Stimulated activated naive CD8-positive, alpha-beta T cell treated with anti-CD3 and anti-CD28 coated beads, Interleukin-15, Interleukin-2, amounts not matched to agents 100 U/mL and 50 U/mL, for 24 hours (primary cell): ENCODE measurements at regions not wholly inside any gene's neighbourhood (a gene's known extent, or its start where the extent isn't known, plus 50 kb on each side); places are given as distances from the start of the nearest gene placed in this dataset.
"Not testable (repeated sequence)": the region's sequence is repeated elsewhere in the genome, so short reads cannot be mapped to it uniquely, and the experiment has no call there.

Experiments
- ATAC-seq: fragments of 150-1000 bp; cut with Tn5 transposase; one replicate; pipeline ENCODE4 v1.10.0; 2021
- DNase-seq: peaks from one replicate; pipeline ENCODE4 v3.0.0; 2021

GRCh38 chr21:10405331-10405730 is 116.1 kb upstream of the TPTE start:
- not testable (repeated sequence) for DNase-seq, ATAC-seq

- not testable (repeated sequence) for ATAC-seq, DNase-seq
Measured at GRCh38 chr21:10409786-10410185, 111.6 kb upstream of the TPTE start.

- not testable (repeated sequence) for ATAC-seq, DNase-seq
Measured at GRCh38 chr21:10410354-10410929, 110.9 kb upstream of the TPTE start.

- not testable (repeated sequence) for ATAC-seq
Measured at GRCh38 chr21:10411776-10412526, 109.4 kb upstream of the TPTE start.

GRCh38 chr21:10412928-10413246 is 108.5 kb upstream of the TPTE start:
- not testable (repeated sequence) for DNase-seq, ATAC-seq

More at GRCh38 chr21:10411776-10412526, 109.4 kb upstream of the TPTE start:
- DNase-seq = not testable (repeated sequence)

GRCh38 chr21:10413247-10414120 is 107.9 kb upstream of the TPTE start:
- ATAC-seq, DNase-seq: not testable (repeated sequence)

GRCh38 chr21:10414121-10414924 is 107.1 kb upstream of the TPTE start:
- ATAC-seq, DNase-seq: not testable (repeated sequence)

GRCh38 chr21:10414925-10415254 is 106.5 kb upstream of the TPTE start:
- not testable (repeated sequence) for DNase-seq, ATAC-seq

- ATAC-seq, DNase-seq: not testable (repeated sequence)
Measured at GRCh38 chr21:10415456-10415855, 105.9 kb upstream of the TPTE start.

GRCh38 chr21:10415859-10416258 is 105.5 kb upstream of the TPTE start:
- not testable (repeated sequence) for DNase-seq, ATAC-seq

- not testable (repeated sequence) for ATAC-seq
Measured at GRCh38 chr21:10416691-10417447, 104.5 kb upstream of the TPTE start.

GRCh38 chr21:10417551-10418002 is 103.8 kb upstream of the TPTE start:
- not testable (repeated sequence) for ATAC-seq, DNase-seq

More at GRCh38 chr21:10416691-10417447, 104.5 kb upstream of the TPTE start:
- not testable (repeated sequence) for DNase-seq

- not testable (repeated sequence) for DNase-seq, ATAC-seq
Measured at GRCh38 chr21:10418250-10419048, 102.9 kb upstream of the TPTE start.

- ATAC-seq, DNase-seq: not testable (repeated sequence)
Measured at GRCh38 chr21:10421199-10421598, 100.2 kb upstream of the TPTE start.

- ATAC-seq, DNase-seq: not testable (repeated sequence)
Measured at GRCh38 chr21:10421601-10422000, 99.8 kb upstream of the TPTE start.

GRCh38 chr21:10424097-10424886 is 97.1 kb upstream of the TPTE start:
- not testable (repeated sequence) for DNase-seq, ATAC-seq

GRCh38 chr21:10424887-10425145 is 96.6 kb upstream of the TPTE start:
- DNase-seq = not testable (repeated sequence)

GRCh38 chr21:10425856-10426255 is 95.5 kb upstream of the TPTE start:
- DNase-seq = no peak
- ATAC-seq = no peak

More at GRCh38 chr21:10424887-10425145, 96.6 kb upstream of the TPTE start:
- ATAC-seq = not testable (repeated sequence)

GRCh38 chr21:10426812-10427211 is 94.6 kb upstream of the TPTE start:
- ATAC-seq, DNase-seq: not testable (repeated sequence)
